ENCODE measurements at regions not wholly inside any gene's neighbourhood (a gene's known extent, or its start where the extent isn't known, plus 50 kb on each side); places are given as distances from the start of the nearest gene placed in this dataset.

GRCh38 chr2:145801210-145801609 lies 1281.3 kb upstream of the ZEB2 start:
- no peak for ATAC-seq
- ChIA-PET CTCF (no interaction called here), POLR2A (no interaction called here)
- Histone ChIP-seq H3K27ac (ENCODE audit: low read length) (no peak overlapping the region), H3K4me3 (ENCODE audit: low read depth in 2 of 2, low read length in 2 of 2) (no peak overlapping the region), H3K4me1 (ENCODE audit: control insufficient read depth, insufficient read depth, low read length) (no peaks in the 10 kb centered on the region), H3K27me3 (ENCODE audit: control insufficient read depth, insufficient read depth, low read length) (no peaks in the 10 kb centered on the region), H3K9me3 (ENCODE audit: control insufficient read depth, insufficient read depth, low read depth, low read length) (no peaks in the 10 kb centered on the region), H3K36me3 (ENCODE audit: control insufficient read depth, insufficient read depth, low read length) (no peaks in the 10 kb centered on the region)
- no TSS peak for BruUV-seq (replicated peaks)
- TF ChIP-seq REST (IDR thresholded peaks at IDR 0.05; ENCODE audit: insufficient read depth in 1 of 2, low read depth in 2 of 2, low read length in 1 of 2) (no peak), POLR2AphosphoS5 (IDR thresholded peaks at IDR 0.05; ENCODE audit: low read depth, low read length) (no peak), TCF7L2 (IDR thresholded peaks at IDR 0.05; ENCODE audit: low read depth, low read length) (no peak), CTCF (IDR thresholded peaks at IDR 0.05) (no peak), SIN3A (IDR thresholded peaks at IDR 0.05; ENCODE audit: borderline replicate concordance, insufficient read depth, low read depth, low read length) (no peak)
- no peak for DNase-seq (ENCODE audit: low read depth, low spot score)
- intact Hi-C loops (cut with micrococcal nuclease; ENCODE audit: unreplicated experiment) (no loop called here), in situ Hi-C loops (cut with HindIII; ENCODE audit: low pct_unique_long_range_greater_than_20kb, low sequenced_read_pairs) (no loop called here)

- no peaks in the 10 kb centered on the region for H3K27me3 ChIP-seq (ENCODE audit: control insufficient read depth, insufficient read depth, low read length)
- POLR2A ChIA-PET, result no interaction called here
- BruUV-seq (replicated peaks), result no TSS peak
- H3K4me3 ChIP-seq (ENCODE audit: low read depth in 2 of 2, low read length in 2 of 2), result no peak overlapping the region
- intact Hi-C loops (cut with micrococcal nuclease; ENCODE audit: unreplicated experiment) (no loop called here), in situ Hi-C loops (cut with HindIII; ENCODE audit: low pct_unique_long_range_greater_than_20kb, low sequenced_read_pairs) (no loop called here)
- no peak for ATAC-seq
- TF ChIP-seq TCF7L2 (IDR thresholded peaks at IDR 0.05; ENCODE audit: low read depth, low read length), result no peak
- H3K36me3 ChIP-seq (ENCODE audit: control insufficient read depth, insufficient read depth, low read length), result no peaks in the 10 kb centered on the region
- CTCF ChIA-PET, result no interaction called here
- no peak for DNase-seq (ENCODE audit: low read depth, low spot score)
- no peaks in the 10 kb centered on the region for H3K9me3 ChIP-seq (ENCODE audit: control insufficient read depth, insufficient read depth, low read depth, low read length)
- H3K27ac ChIP-seq (ENCODE audit: low read length), result no peak overlapping the region
- no peaks in the 10 kb centered on the region for H3K4me1 ChIP-seq (ENCODE audit: control insufficient read depth, insufficient read depth, low read length)
Observed at GRCh38 chr2:145800151-145801091, 1280.5 kb upstream of the ZEB2 start.

GRCh38 chr2:145799595-145800108 lies 1279.7 kb upstream of the ZEB2 start:
- DNase-seq (ENCODE audit: low read depth, low spot score) (no peak), ATAC-seq (no peak)
- POLR2A ChIA-PET, result no interaction called here
- H3K27me3 ChIP-seq (ENCODE audit: control insufficient read depth, insufficient read depth, low read length), result no peaks in the 10 kb centered on the region
- H3K9me3 ChIP-seq (ENCODE audit: control insufficient read depth, insufficient read depth, low read depth, low read length), result no peaks in the 10 kb centered on the region
- H3K27ac ChIP-seq (ENCODE audit: low read length), result no peak overlapping the region
- no peaks in the 10 kb centered on the region for H3K36me3 ChIP-seq (ENCODE audit: control insufficient read depth, insufficient read depth, low read length)
- no TSS peak for BruUV-seq (replicated peaks)
- intact Hi-C loops (cut with micrococcal nuclease; ENCODE audit: unreplicated experiment), result no loop called here
- no peaks in the 10 kb centered on the region for H3K4me1 ChIP-seq (ENCODE audit: control insufficient read depth, insufficient read depth, low read length)
- CTCF ChIA-PET, result no interaction called here
- TF ChIP-seq SIN3A (IDR thresholded peaks at IDR 0.05; ENCODE audit: borderline replicate concordance, insufficient read depth, low read depth, low read length), result no peak
- no peak for TF ChIP-seq CTCF (IDR thresholded peaks at IDR 0.05)
- TF ChIP-seq REST (IDR thresholded peaks at IDR 0.05; ENCODE audit: insufficient read depth in 1 of 2, low read depth in 2 of 2, low read length in 1 of 2), result no peak
- no peak for TF ChIP-seq POLR2AphosphoS5 (IDR thresholded peaks at IDR 0.05; ENCODE audit: low read depth, low read length)
- TF ChIP-seq TCF7L2 (IDR thresholded peaks at IDR 0.05; ENCODE audit: low read depth, low read length), result no peak
- H3K4me3 ChIP-seq (ENCODE audit: low read depth in 2 of 2, low read length in 2 of 2), result no peak overlapping the region
- in situ Hi-C loops (cut with HindIII; ENCODE audit: low pct_unique_long_range_greater_than_20kb, low sequenced_read_pairs), result no loop called here
